Upper lobe of left lung (tissue), 4 donors: ENCODE measurements at regions not wholly inside any gene's neighbourhood (a gene's known extent, or its start where the extent isn't known, plus 50 kb on each side); places are given as distances from the start of the nearest gene placed in this dataset.

Experiments
- CTCF ChIP-seq, 6 experiments: fragments of 450-650 bp in 4 of 6; fragments of 200-600 bp in 2 of 6; sonication (generic) in 2 of 6; IDR thresholded peaks; one replicate each; pipeline ENCODE4 v1.5.1; 2016 to 2019; ENCODE audit warnings: antibody characterized with exemption in 6 of 6
- EP300 ChIP-seq, 4 donors: sonication (generic); formaldehyde crosslinking; IDR thresholded peaks; one replicate each; pipeline ENCODE4 v1.5.1; 2017; ENCODE audit warnings: antibody characterized with exemption in 4 of 4, control low read depth in 2 of 4
- POLR2A ChIP-seq, 4 donors: fragments of 450-650 bp; IDR thresholded peaks; one replicate each; pipeline ENCODE4 v1.5.1; 2016 to 2017; ENCODE audit warnings: antibody characterized with exemption in 4 of 4, mild to moderate bottlenecking in 2 of 4
- POLR2AphosphoS5 ChIP-seq, 2 donors: sonication (generic); formaldehyde crosslinking; IDR thresholded peaks; one replicate each; pipeline ENCODE4 v1.5.1; 2017; ENCODE audit warnings: antibody characterized with exemption in 2 of 2

- TF ChIP-seq CTCF (IDR thresholded peaks at IDR 0.05) (no peak), POLR2A (IDR thresholded peaks at IDR 0.05) (no peak), POLR2AphosphoS5 (IDR thresholded peaks at IDR 0.05) (no peak), EP300 (IDR thresholded peaks at IDR 0.05) (no peak)
Observed at GRCh38 chr4:189547559-189547958, 393.1 kb upstream of the FRG1 start.
